K562 (cell line): ENCODE measurements at regions not wholly inside any gene's neighbourhood (a gene's known extent, or its start where the extent isn't known, plus 50 kb on each side); places are given as distances from the start of the nearest gene placed in this dataset.
"Not testable (repeated sequence)": the region's sequence is repeated elsewhere in the genome, so short reads cannot be mapped to it uniquely, and the experiment has no call there.

ENCODE experiments used
- ATAC-seq: fragments of 200-7000 bp; cut with Tn5 transposase; 3 replicates; pipeline ENCODE4 v1.9.1; 2020; ENCODE audit warnings: moderate library complexity
- BruUV-seq: library from RNA; stranded (reverse); fragments of 400-500 nt; replicated peaks from 2 replicates; lab custom pipeline; 2021; lab: Mats Ljungman, UMichigan
- CTCF ChIA-PET: fragments of 300-600 bp; formaldehyde crosslinking; extraction: SDS; loops from one replicate; lab custom pipeline; 2021; ENCODE audit warnings: low intra/inter-chr PET ratio; lab: Yijun Ruan, JAX
- POLR2A ChIA-PET: fragments of 300-600, 350-650 bp; sonication (Branson Sonifier 250); formaldehyde crosslinking; extraction: SDS; loops from one replicate; lab custom pipeline; 2021; ENCODE audit warnings: antibody characterized with exemption, inconsistent platforms; lab: Yijun Ruan, JAX
- DNase-seq, 4 experiments: peaks; one replicate each; pipeline versions ENCODE4 v3.0.0 to v3.0.0-alpha.2; 2011 to 2018; ENCODE audit warnings: low spot score in 3 of 4, mixed read lengths in 3 of 4; ENCODE audit errors: extremely low read depth in 1 of 4
- FAIRE-seq: peaks from 2 replicates; lab custom pipeline; 2011; peaks lifted over from hg19 to GRCh38; lab: Jason Lieb, UNC
- H2AFZ ChIP-seq: 2 replicates; pipeline ENCODE4 v1.6.0; 2011; ENCODE audit warnings: low read depth, low read length, control low read depth, inconsistent platforms
- H3K27ac ChIP-seq: fragments of 200-600 bp; 3 replicates; pipeline ENCODE4 v1.8.0; 2011; ENCODE audit warnings: low read depth, mild to moderate bottlenecking, control low read depth, inconsistent platforms, low read length, moderate library complexity, mixed read lengths; ENCODE audit errors: extremely low read depth
- H3K27me3 ChIP-seq, 2 experiments: fragments of 300-600 bp in 1 of 2; 2 replicates in 1 of 2; 3 replicates in 1 of 2; pipeline versions ENCODE4 v1.6.0 to v1.8.0; 2011; ENCODE audit warnings: inconsistent platforms in 2 of 2, low read length in 2 of 2, mild to moderate bottlenecking in 1 of 2, mixed read lengths in 1 of 2, moderate library complexity in 1 of 2; ENCODE audit not compliant: control insufficient read depth in 2 of 2, insufficient read depth in 2 of 2
- H3K36me3 ChIP-seq: fragments of 300-600 bp; 3 replicates; pipeline ENCODE4 v1.8.0; 2011; ENCODE audit warnings: mild to moderate bottlenecking, low read length, inconsistent platforms; ENCODE audit not compliant: control insufficient read depth, insufficient read depth
- H3K4me1 ChIP-seq, 2 experiments: fragments of 200-600 bp in 1 of 2; replicated peaks in 1 of 2; 2 replicates in 1 of 2; 3 replicates in 1 of 2; pipeline versions ENCODE4 v1.5.1 to v1.8.0; 2011; ENCODE audit warnings: inconsistent platforms in 2 of 2, low read length in 2 of 2, mild to moderate bottlenecking in 1 of 2, mixed read lengths in 1 of 2, moderate library complexity in 1 of 2; ENCODE audit not compliant: control insufficient read depth in 2 of 2, insufficient read depth in 2 of 2
- H3K4me2 ChIP-seq: 2 replicates; pipeline ENCODE4 v1.6.1; 2011; ENCODE audit warnings: low read length, control low read depth, inconsistent platforms, mixed read lengths; ENCODE audit not compliant: insufficient read depth
- H3K4me3 ChIP-seq: fragments of 200-600 bp; sonication (generic), shearing (Covaris generic); 2 replicates; pipeline ENCODE4 v1.5.1; 2016; ENCODE audit warnings: control low read depth, inconsistent platforms
- H3K79me2 ChIP-seq: fragments of 200-600 bp; 3 replicates; pipeline ENCODE4 v1.8.0; 2011; ENCODE audit warnings: low read length, inconsistent platforms; ENCODE audit not compliant: control insufficient read depth, insufficient read depth
- H3K9ac ChIP-seq, 2 experiments: 2 replicates each; pipeline versions ENCODE4 v1.6.0 to v1.6.1; 2011; ENCODE audit warnings: low read depth in 2 of 2, low read length in 2 of 2, control low read depth in 1 of 2, inconsistent platforms in 1 of 2, mild to moderate bottlenecking in 1 of 2, mixed read lengths in 1 of 2; ENCODE audit not compliant: insufficient read depth in 1 of 2
- H3K9me1 ChIP-seq: one replicate; pipeline ENCODE4 v1.6.0; 2011; ENCODE audit warnings: inconsistent platforms, mild to moderate bottlenecking, low read length, moderate library complexity; ENCODE audit not compliant: control insufficient read depth, insufficient read depth
- H3K9me3 ChIP-seq: replicated peaks from 2 replicates; pipeline ENCODE4 v1.5.1; 2011; ENCODE audit warnings: low read depth, low read length, inconsistent platforms; ENCODE audit not compliant: control insufficient read depth, insufficient read depth
- H4K20me1 ChIP-seq: replicated peaks from 2 replicates; pipeline ENCODE4 v1.6.1; 2011; ENCODE audit warnings: low read length, inconsistent platforms, mixed read lengths; ENCODE audit not compliant: control insufficient read depth, insufficient read depth
- NEUROD1 ChIP-seq: fragments of 150-350 bp; IDR thresholded peaks from 2 replicates; pipeline ENCODE4 v1.6.1; 2014; ENCODE audit warnings: borderline replicate concordance, low read length, low read depth; ENCODE audit not compliant: partially characterized antibody
- POLR2B ChIP-seq: fragments of 450-650 bp; IDR thresholded peaks from 2 replicates; pipeline ENCODE4 v1.6.1; 2018; ENCODE audit warnings: low read depth; ENCODE audit not compliant: partially characterized antibody
- RBM25 ChIP-seq: fragments of 200-400 bp; formaldehyde crosslinking; IDR thresholded peaks from 2 replicates; pipeline ENCODE4 v1.6.1; 2018; ENCODE audit warnings: low read length, low read depth, moderate library complexity; ENCODE audit not compliant: severe bottlenecking
- RFX5 ChIP-seq: IDR thresholded peaks from 2 replicates; pipeline ENCODE4 v1.6.1; 2011; ENCODE audit warnings: low read depth, mild to moderate bottlenecking, improper control_type of control experiment, low read length
- SIN3B ChIP-seq: fragments of 450-650 bp; IDR thresholded peaks from 2 replicates; pipeline ENCODE4 v1.6.1; 2017; ENCODE audit warnings: low read depth, mild to moderate bottlenecking, moderate library complexity
- WHSC1 ChIP-seq: IDR thresholded peaks from one replicate; pipeline ENCODE4 v1.6.1; 2012; ENCODE audit warnings: low read length, control low read depth, inconsistent platforms
- ZNF146 ChIP-seq: IDR thresholded peaks from one replicate; pipeline ENCODE4 v1.6.1; 2018; ENCODE audit warnings: missing compliant biosample characterization; ENCODE audit not compliant: unreplicated experiment
- ZNF785 ChIP-seq: fragments of 250-450 bp; sonication (Bioruptor Pico); IDR thresholded peaks from 2 replicates; pipeline ENCODE4 v1.4.0; 2020; ENCODE audit warnings: mild to moderate bottlenecking
- WGBS: fragments of 100-300 bp; shearing (Covaris generic); methylation state at CpG from one replicate; pipeline ENCODE4 v1.1.6; 2016; ENCODE audit warnings: low coverage, mixed read lengths; ENCODE audit not compliant: insufficient coverage; ENCODE audit errors: missing lambda C conversion rate; 5-methylcytosine and 5-hydroxymethylcytosine counted together
- in situ Hi-C: fragments of 300-500 bp; cut with MboI; formaldehyde crosslinking; loops from 4 replicates; pipeline ENCODE4 v1.15.0; 2018; ENCODE audit warnings: inconsistent platforms, mixed read lengths
- intact Hi-C: fragments of 100-400 bp; cut with micrococcal nuclease; formaldehyde crosslinking; loops from 2 replicates; pipeline ENCODE4 v1.14.2; 2022

DNA sequence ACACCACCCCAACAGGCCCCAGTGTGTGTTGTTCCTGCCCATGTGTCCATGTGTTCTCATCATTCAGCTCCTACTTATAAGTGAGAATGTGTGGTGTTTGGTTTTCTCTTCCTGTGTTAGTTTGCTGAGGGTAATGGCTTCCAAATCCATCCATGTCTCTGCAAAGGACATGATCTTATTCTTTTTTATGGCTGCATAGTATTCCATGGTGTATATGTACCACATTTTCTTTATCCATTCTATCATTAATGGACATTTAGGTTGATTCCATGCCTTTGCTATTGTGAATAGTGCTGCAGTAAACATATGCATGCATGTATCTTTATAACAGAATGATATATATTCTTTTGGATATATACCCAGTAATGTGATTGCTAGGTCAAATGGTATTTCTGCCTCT is 222.9 kb upstream of the ELL2 start:
- FAIRE-seq, H2AFZ ChIP-seq, BruUV-seq, POLR2A ChIA-PET, DNase-seq, H3K27me3 ChIP-seq, intact Hi-C loops, H3K9me1 ChIP-seq, H4K20me1 ChIP-seq, H3K4me2 ChIP-seq, ATAC-seq, H3K79me2 ChIP-seq, in situ Hi-C loops, CTCF ChIA-PET, H3K9me3 ChIP-seq, H3K9ac ChIP-seq, H3K4me1 ChIP-seq, H3K27ac ChIP-seq, H3K4me3 ChIP-seq, H3K36me3 ChIP-seq: not testable (repeated sequence)
- peak; percentile 16 for TF ChIP-seq RBM25
- TF ChIP-seq ZNF146 (CRISPR knock-in tag): peak; percentile 57

GRCh38 chr5:96180684-96181435 is 219.2 kb upstream of the ELL2 start:
- intact Hi-C loops (no loop called here), in situ Hi-C loops (no loop called here)
- no peak for TF ChIP-seq POLR2B
- no peak for TF ChIP-seq ZNF146 (CRISPR knock-in tag)
- no peak for TF ChIP-seq RFX5
- no peak for TF ChIP-seq WHSC1
- no peak for TF ChIP-seq ZNF785
- TF ChIP-seq NEUROD1: no peak
- TF ChIP-seq SIN3B: no peak
- Histone ChIP-seq H3K9ac (no peak overlapping the region), H3K4me2 (no peak overlapping the region), H3K79me2 (no peaks in the 10 kb centered on the region), H3K9me1 (no peaks in the 10 kb centered on the region), H3K9me3 (no peaks in the 10 kb centered on the region), H2AFZ (no peak overlapping the region), H3K27me3 (0 out of 5 replicates have a peak, but pooled peaks cover 0 to 2% of the 10 kb centered on the region in 2 experiments), H3K4me1 (no peaks in the 10 kb centered on the region), H3K4me3 (no peak overlapping the region), H3K36me3 (no peaks in the 10 kb centered on the region), H4K20me1 (no peaks in the 10 kb centered on the region), H3K27ac (no peak overlapping the region)
- ChIA-PET POLR2A (no interaction called here), CTCF (no interaction called here)
- 0% methylated on average over 2 of the region's 2 CpGs for WGBS
- ATAC-seq (no peak), FAIRE-seq (peak; percentile 54), DNase-seq (no peak)
- no TSS peak for BruUV-seq
